Adipocyte (in vitro differentiated cells): ENCODE measurements at regions not wholly inside any gene's neighbourhood (a gene's known extent, or its start where the extent isn't known, plus 50 kb on each side); places are given as distances from the start of the nearest gene placed in this dataset.

Experiments
- DNase-seq: peaks from one replicate; pipeline ENCODE4 v3.0.0-alpha.2; 2015; ENCODE audit warnings: low read depth
- H3K27me3 ChIP-seq: replicated peaks from 2 replicates; pipeline ENCODE4 v1.7.0; 2013; ENCODE audit warnings: mild to moderate bottlenecking, low read length, moderate library complexity; ENCODE audit not compliant: control insufficient read depth, insufficient read depth
- H3K36me3 ChIP-seq: 2 replicates; pipeline ENCODE4 v1.7.0; 2013; ENCODE audit warnings: low read length, mild to moderate bottlenecking, moderate library complexity; ENCODE audit not compliant: control insufficient read depth, insufficient read depth, severe bottlenecking
- H3K4me1 ChIP-seq: 2 replicates; pipeline ENCODE4 v1.7.0; 2013; ENCODE audit warnings: mild to moderate bottlenecking, low read length, moderate library complexity; ENCODE audit not compliant: control insufficient read depth, insufficient read depth
- H3K4me3 ChIP-seq: 2 replicates; pipeline ENCODE4 v1.7.0; 2013; ENCODE audit warnings: mild to moderate bottlenecking, low read length, moderate library complexity
- H3K9ac ChIP-seq: 2 replicates; pipeline ENCODE4 v1.7.0; 2013; ENCODE audit warnings: mild to moderate bottlenecking, low read length, moderate library complexity
- H3K9me3 ChIP-seq: 2 replicates; pipeline ENCODE4 v1.7.0; 2013; ENCODE audit warnings: mild to moderate bottlenecking, low read length, moderate library complexity; ENCODE audit not compliant: control insufficient read depth

DNA sequence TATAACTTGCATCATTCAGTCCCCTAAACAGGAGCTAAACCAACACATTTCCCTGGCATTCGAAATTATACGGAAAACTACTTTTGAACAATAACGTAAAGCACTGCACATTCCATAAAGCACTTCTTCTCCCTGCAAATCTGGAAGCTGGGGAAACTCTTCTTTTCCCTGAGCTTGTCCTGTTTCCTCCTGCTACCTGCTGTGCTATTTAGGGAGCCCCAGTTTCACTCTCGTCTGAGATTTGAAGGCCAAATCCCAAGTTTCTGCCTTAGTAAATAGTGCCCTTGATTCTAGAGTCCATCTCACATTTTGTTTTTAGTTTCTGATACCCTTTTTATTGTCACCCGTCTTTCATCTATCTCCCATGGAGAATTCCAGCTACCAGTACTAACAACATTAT lies 67.7 kb upstream of the OSR1 start:
- Histone ChIP-seq H3K36me3 (no peaks in the 10 kb centered on the region), H3K9me3 (no peaks in the 10 kb centered on the region), H3K9ac (no peak overlapping the region), H3K4me3 (no peak overlapping the region), H3K4me1 (peaks cover 23% of the 10 kb centered on the region), H3K27me3 (no peaks in the 10 kb centered on the region)
- no peak for DNase-seq

DNA sequence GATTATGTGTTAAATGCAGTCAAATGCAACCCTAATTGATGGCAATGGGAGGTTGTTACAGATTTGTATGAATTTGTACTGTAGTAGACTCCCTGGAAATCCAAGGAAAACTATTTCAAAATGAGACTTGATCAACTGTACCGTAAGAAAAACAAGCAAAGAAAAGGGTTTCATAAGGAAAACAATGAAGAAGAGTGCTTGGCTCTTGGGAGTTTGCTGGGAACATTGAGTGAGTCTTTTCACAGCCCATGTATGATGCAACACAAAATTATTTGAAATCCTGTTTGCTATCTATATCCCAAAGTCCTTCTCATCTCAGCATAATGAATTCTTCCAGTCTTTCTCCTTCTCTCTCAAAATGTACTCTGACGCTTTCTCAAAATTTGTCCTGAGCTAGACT lies 67.0 kb upstream of the OSR1 start:
- Histone ChIP-seq H3K9ac (no peak overlapping the region), H3K9me3 (no peaks in the 10 kb centered on the region), H3K4me3 (peak overlapping the region; percentile 25), H3K27me3 (no peaks in the 10 kb centered on the region), H3K36me3 (no peaks in the 10 kb centered on the region), H3K4me1 (peaks cover 23% of the 10 kb centered on the region)
- DNase-seq, result peak; percentile 61

- no peaks in the 10 kb centered on the region for H3K36me3 ChIP-seq
- peak; percentile 76 for DNase-seq
- no peak overlapping the region for H3K9ac ChIP-seq
- no peaks in the 10 kb centered on the region for H3K27me3 ChIP-seq
- H3K4me3 ChIP-seq, result no peak overlapping the region
- no peaks in the 10 kb centered on the region for H3K9me3 ChIP-seq
- H3K4me1 ChIP-seq, result no peaks in the 10 kb centered on the region
Observed at GRCh38 chr2:19419211-19419880, 60.9 kb upstream of the OSR1 start.

GRCh38 chr2:19416784-19417684 lies 58.6 kb upstream of the OSR1 start:
- no peak overlapping the region for H3K4me3 ChIP-seq
- H3K9ac ChIP-seq, result no peak overlapping the region
- H3K36me3 ChIP-seq, result no peaks in the 10 kb centered on the region
- H3K4me1 ChIP-seq, result no peaks in the 10 kb centered on the region
- H3K27me3 ChIP-seq, result no peaks in the 10 kb centered on the region
- H3K9me3 ChIP-seq, result no peaks in the 10 kb centered on the region
- no peak for DNase-seq

DNA sequence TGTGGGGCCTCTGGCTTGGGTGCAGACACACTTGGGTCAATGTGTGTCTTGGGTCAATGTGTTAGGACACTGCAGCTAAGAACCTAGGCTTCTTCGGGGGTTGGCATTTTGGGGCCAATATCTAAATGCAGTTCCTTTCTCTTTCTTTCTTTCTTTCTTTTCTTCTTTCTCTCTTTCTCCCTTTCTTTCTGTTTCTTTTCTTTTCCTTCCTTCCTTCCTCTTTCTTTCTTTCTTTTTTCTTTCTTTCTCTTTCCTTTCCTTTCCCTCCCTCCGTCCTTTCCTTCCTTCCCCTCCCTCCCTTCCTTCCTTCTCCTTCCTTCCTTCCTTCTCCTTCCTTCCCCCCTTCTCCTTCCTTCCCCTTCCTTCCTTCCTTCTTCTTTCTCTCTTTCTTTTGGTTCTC lies 57.7 kb upstream of the OSR1 start:
- H3K9ac ChIP-seq, result no peak overlapping the region
- DNase-seq, result no peak
- no peaks in the 10 kb centered on the region for H3K4me1 ChIP-seq
- H3K27me3 ChIP-seq, result no peaks in the 10 kb centered on the region
- H3K4me3 ChIP-seq, result no peak overlapping the region
- H3K9me3 ChIP-seq, result peaks cover 6% of the 10 kb centered on the region
- no peaks in the 10 kb centered on the region for H3K36me3 ChIP-seq

DNA sequence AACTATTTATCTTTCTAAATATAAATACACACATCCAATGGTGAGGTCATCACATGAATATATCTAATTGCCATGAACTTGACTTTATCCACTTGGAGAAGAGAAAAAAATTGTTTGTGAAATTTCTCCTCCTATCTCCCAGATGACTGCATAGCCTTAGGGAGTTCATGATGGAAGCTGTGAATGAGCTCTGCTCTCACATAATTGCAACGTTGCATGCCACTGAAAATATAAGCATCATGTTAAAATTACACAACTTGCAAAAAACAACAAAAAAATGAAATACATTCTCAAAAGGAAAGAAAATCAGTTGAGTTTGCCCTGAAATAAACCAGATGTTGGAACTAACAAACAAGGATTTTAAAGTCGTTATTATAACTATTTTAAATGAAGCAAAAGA lies 50.6 kb upstream of the OSR1 start:
- peaks cover 6% of the 10 kb centered on the region for H3K9me3 ChIP-seq
- H3K4me1 ChIP-seq, result peaks cover 8% of the 10 kb centered on the region
- DNase-seq, result peak; percentile 90
- no peaks in the 10 kb centered on the region for H3K27me3 ChIP-seq
- no peak overlapping the region for H3K4me3 ChIP-seq
- H3K9ac ChIP-seq, result no peak overlapping the region
- no peaks in the 10 kb centered on the region for H3K36me3 ChIP-seq

DNA sequence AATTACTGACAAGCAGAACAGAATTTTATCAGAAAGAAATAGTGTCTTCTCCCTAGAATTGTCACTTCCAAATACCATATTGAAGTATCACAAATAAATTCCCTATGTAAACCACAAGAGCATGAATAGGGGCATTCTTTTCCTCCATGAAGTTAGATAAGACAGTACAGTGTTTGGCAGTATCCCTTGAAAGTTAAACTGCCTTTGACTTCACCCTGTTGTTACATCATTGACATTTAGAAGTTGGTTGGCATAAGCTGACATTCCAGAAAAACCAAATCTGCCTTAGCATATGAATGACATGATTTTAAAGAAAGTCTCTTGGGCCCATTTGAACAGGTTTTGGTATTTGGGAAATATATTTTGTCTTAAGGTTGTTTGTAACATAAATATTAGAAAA lies 50.2 kb upstream of the OSR1 start:
- Histone ChIP-seq H3K9me3 (peaks cover 6% of the 10 kb centered on the region), H3K4me3 (no peak overlapping the region), H3K27me3 (no peaks in the 10 kb centered on the region), H3K9ac (no peak overlapping the region), H3K36me3 (no peaks in the 10 kb centered on the region), H3K4me1 (peaks cover 8% of the 10 kb centered on the region)
- peak; percentile 60 for DNase-seq
